ENCODE measurements at regions not wholly inside any gene's neighbourhood (a gene's known extent, or its start where the extent isn't known, plus 50 kb on each side); places are given as distances from the start of the nearest gene placed in this dataset.

- no peak for TF ChIP-seq CTCF (IDR thresholded peaks at IDR 0.05; ENCODE audit: insufficient read depth, low read depth, low read length, missing control alignments)
- DNase-seq (ENCODE audit: low read depth): no peak
Observed at GRCh38 chrX:71000139-71000538, 68.0 kb downstream of the SNX12 start.

DNA sequence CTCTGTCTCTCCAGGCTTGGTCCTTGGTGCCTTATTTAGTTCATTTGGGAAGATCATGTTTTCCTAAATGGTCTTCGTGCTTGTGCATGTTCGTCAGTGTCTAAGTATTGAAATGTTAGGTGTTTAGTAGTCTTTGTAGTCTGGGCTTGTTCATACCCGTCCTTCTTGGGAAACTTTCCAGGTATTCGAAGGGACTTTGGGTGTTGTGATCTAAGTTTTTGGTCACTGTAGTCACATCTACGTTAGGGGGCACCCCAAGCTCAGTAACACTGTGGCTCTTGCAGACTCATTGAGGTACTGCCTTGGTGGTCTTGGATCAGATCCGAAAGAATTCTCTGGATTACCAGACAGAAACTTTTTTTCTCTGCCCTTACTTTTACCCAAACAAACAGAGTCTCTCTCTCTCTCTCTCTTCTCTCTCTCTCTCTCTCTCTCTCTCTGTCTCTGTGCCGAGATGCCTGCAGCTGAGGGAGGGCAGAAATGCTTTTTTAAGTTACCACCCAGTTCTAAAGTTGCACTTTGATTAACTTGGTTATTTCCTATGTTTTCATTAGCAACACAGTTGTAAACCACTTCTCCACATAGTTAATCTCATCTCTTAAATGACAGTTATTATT is 67.6 kb upstream of the SLC7A3 start:
- H3K4me3 ChIP-seq (ENCODE audit: low read length): no peak overlapping the region
- peak; percentile 85 for DNase-seq (ENCODE audit: low read depth)
- TF ChIP-seq CTCF (IDR thresholded peaks at IDR 0.05; ENCODE audit: insufficient read depth, low read depth, low read length, missing control alignments): peak; percentile 43

More at GRCh38 chrX:71000139-71000538, 68.0 kb downstream of the SNX12 start:
- H3K4me3 ChIP-seq (ENCODE audit: low read length): no peak overlapping the region

GRCh38 chrX:70995338-70995737 is 64.4 kb upstream of the SLC7A3 start:
- H3K4me3 ChIP-seq (ENCODE audit: low read length): no peak overlapping the region
- DNase-seq (ENCODE audit: low read depth): no peak
- no peak for TF ChIP-seq CTCF (IDR thresholded peaks at IDR 0.05; ENCODE audit: insufficient read depth, low read depth, low read length, missing control alignments)

DNA sequence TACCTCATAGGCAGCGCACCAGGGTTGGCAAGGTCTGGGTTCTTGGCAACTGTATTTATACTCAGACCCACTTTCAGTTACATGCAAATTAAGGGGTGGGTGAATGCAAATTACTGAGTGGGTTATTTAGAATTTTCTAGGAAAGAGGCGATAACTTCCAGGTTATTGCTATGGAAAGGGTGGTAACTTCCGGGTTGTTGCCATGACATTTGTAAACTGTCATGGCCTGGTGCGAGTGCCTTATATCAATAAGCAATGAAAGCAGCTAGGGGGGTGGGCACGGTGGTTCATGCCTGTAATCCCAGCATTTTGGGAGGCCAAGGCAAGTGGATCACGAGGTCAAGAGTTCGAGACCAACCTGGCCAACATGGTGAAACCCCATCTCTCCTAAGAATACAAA is 57.5 kb upstream of the SLC7A3 start:
- H3K4me3 ChIP-seq (ENCODE audit: low read length): no peak overlapping the region
- TF ChIP-seq CTCF (IDR thresholded peaks at IDR 0.05; ENCODE audit: insufficient read depth, low read depth, low read length, missing control alignments): no peak
- no peak for DNase-seq (ENCODE audit: low read depth)

All from epithelial cell of esophagus (primary cell).